GM23338 (cell line): ENCODE measurements at regions not wholly inside any gene's neighbourhood (a gene's known extent, or its start where the extent isn't known, plus 50 kb on each side); places are given as distances from the start of the nearest gene placed in this dataset.

Experiments
- ATAC-seq: fragments of 200-7000 bp; cut with Tn5 transposase; 3 replicates; pipeline ENCODE4 v1.9.1; 2020
- DNase-seq: peaks from one replicate; pipeline ENCODE4 v3.0.0-alpha.2; 2015; ENCODE audit warnings: low spot score
- H2AFZ ChIP-seq: fragments of 200-600 bp; sonication (generic); 2 replicates; pipeline ENCODE4 v1.8.0; 2016; ENCODE audit warnings: antibody characterized with exemption, mild to moderate bottlenecking, moderate library complexity
- H3F3A ChIP-seq: fragments of 200-600 bp; sonication (generic); replicated peaks from 2 replicates; pipeline ENCODE4 v1.8.0; 2017; ENCODE audit warnings: antibody characterized with exemption, mixed run types, low read depth
- H3K27ac ChIP-seq: fragments of 200-600 bp; sonication (generic); 2 replicates; pipeline ENCODE4 v1.6.1; 2016; ENCODE audit warnings: low read depth
- H3K27me3 ChIP-seq: fragments of 200-600 bp; sonication (generic); 2 replicates; pipeline ENCODE4 v1.8.0; 2016; ENCODE audit warnings: mild to moderate bottlenecking, mixed run types, moderate library complexity; ENCODE audit not compliant: insufficient read depth
- H3K36me3 ChIP-seq: fragments of 200-600 bp; sonication (generic); 2 replicates; pipeline ENCODE4 v1.8.0; 2016; ENCODE audit warnings: mild to moderate bottlenecking; ENCODE audit not compliant: insufficient read depth
- H3K4me1 ChIP-seq: fragments of 200-600 bp; sonication (generic); 2 replicates; pipeline ENCODE4 v1.8.0; 2016; ENCODE audit warnings: mild to moderate bottlenecking, moderate library complexity; ENCODE audit not compliant: insufficient read depth
- H3K4me2 ChIP-seq: fragments of 200-600 bp; sonication (generic); 2 replicates; pipeline ENCODE4 v1.7.1; 2017; ENCODE audit warnings: mixed run types
- H3K4me3 ChIP-seq: fragments of 200-600 bp; sonication (generic); 2 replicates; pipeline ENCODE4 v1.6.1; 2016; ENCODE audit warnings: mixed run types
- H3K79me2 ChIP-seq: fragments of 200-600 bp; sonication (generic); replicated peaks from 2 replicates; pipeline ENCODE4 v1.8.0; 2017; ENCODE audit warnings: mild to moderate bottlenecking; ENCODE audit not compliant: insufficient read depth
- H3K9me2 ChIP-seq: fragments of 200-600 bp; sonication (generic); 2 replicates; pipeline ENCODE4 v1.8.0; 2017; ENCODE audit not compliant: insufficient read depth
- H4K20me1 ChIP-seq: fragments of 200-600 bp; sonication (generic); replicated peaks from 2 replicates; pipeline ENCODE4 v1.8.0; 2017; ENCODE audit warnings: mild to moderate bottlenecking; ENCODE audit not compliant: insufficient read depth
- H3K27ac Mint-ChIP-seq: 2 replicates; pipeline ENCODE4 v1.8.0; 2020; ENCODE audit warnings: inconsistent platforms, mild to moderate bottlenecking, moderate library complexity, mixed read lengths
- H3K27me3 Mint-ChIP-seq: 3 replicates; pipeline ENCODE4 v1.8.0; 2022; ENCODE audit warnings: low read depth, mild to moderate bottlenecking, moderate library complexity, mixed read lengths, inconsistent platforms; ENCODE audit not compliant: insufficient read depth, poor library complexity
- H3K36me3 Mint-ChIP-seq: 3 replicates; pipeline ENCODE4 v1.8.0; 2021; ENCODE audit warnings: low read depth, mild to moderate bottlenecking, inconsistent platforms, moderate library complexity, mixed read lengths
- H3K4me1 Mint-ChIP-seq: 3 replicates; pipeline ENCODE4 v1.8.0; 2020; ENCODE audit warnings: mild to moderate bottlenecking, inconsistent platforms, mixed read lengths
- H3K4me3 Mint-ChIP-seq: 3 replicates; pipeline ENCODE4 v1.8.0; 2021; ENCODE audit warnings: moderate library complexity, mild to moderate bottlenecking, inconsistent platforms, mixed read lengths
- H3K9me3 Mint-ChIP-seq: 3 replicates; pipeline ENCODE4 v1.8.0; 2020; ENCODE audit warnings: moderate library complexity, mild to moderate bottlenecking, inconsistent platforms, mixed read lengths
- CREB1 ChIP-seq: fragments of 250-450 bp; sonication (Bioruptor Pico); IDR thresholded peaks from 2 replicates; pipeline ENCODE4 v1.5.0; 2020; ENCODE audit warnings: low read depth, mild to moderate bottlenecking, moderate library complexity
- EZH2 ChIP-seq: fragments of 200-600 bp; sonication (generic); IDR thresholded peaks from one replicate; pipeline ENCODE4 v1.8.0; 2017; ENCODE audit warnings: antibody characterized with exemption, mild to moderate bottlenecking, low read depth; ENCODE audit not compliant: unreplicated experiment
- EZH2phosphoT487 ChIP-seq: fragments of 200-600 bp; sonication (generic); IDR thresholded peaks from one replicate; pipeline ENCODE4 v1.8.1; 2018; ENCODE audit warnings: antibody characterized with exemption; ENCODE audit not compliant: unreplicated experiment
- NANOG ChIP-seq: IDR thresholded peaks from 2 replicates; pipeline ENCODE4 v1.6.1; 2016; ENCODE audit warnings: antibody characterized with exemption, borderline replicate concordance
- POLR2AphosphoS5 ChIP-seq: IDR thresholded peaks from 2 replicates; pipeline ENCODE4 v1.6.1; 2016; ENCODE audit warnings: antibody characterized with exemption, low read depth
- REST ChIP-seq: IDR thresholded peaks from one replicate; pipeline ENCODE4 v1.6.1; 2018; ENCODE audit warnings: antibody characterized with exemption; ENCODE audit not compliant: unreplicated experiment
- STAT1 ChIP-seq: IDR thresholded peaks from one replicate; pipeline ENCODE4 v1.6.1; 2016; ENCODE audit warnings: antibody characterized with exemption; ENCODE audit not compliant: unreplicated experiment
- ZNF114 ChIP-seq: fragments of 250-450 bp; sonication (Bioruptor Pico); IDR thresholded peaks from 2 replicates; pipeline ENCODE4 v1.5.0; 2020; ENCODE audit warnings: mild to moderate bottlenecking, moderate library complexity
- ZNF331 ChIP-seq: fragments of 250-450 bp; sonication (Bioruptor Pico); IDR thresholded peaks from 2 replicates; pipeline ENCODE4 v1.5.0; 2020; ENCODE audit warnings: low read depth, mild to moderate bottlenecking, moderate library complexity
- ZNF462 ChIP-seq: fragments of 250-450 bp; sonication (Bioruptor Pico); IDR thresholded peaks from 2 replicates; pipeline ENCODE4 v1.5.0; 2020; ENCODE audit warnings: mild to moderate bottlenecking, moderate library complexity
- TF ChIP-seq, protein P1 (sequence below), 2 experiments: fragments of 200-600 bp in 1 of 2; sonication (generic) in 1 of 2; conservative IDR thresholded peaks; 2 replicates each; pipeline versions ENCODE4 v1.5.1 to v1.6.1; 2016 to 2017; ENCODE audit warnings: antibody characterized with exemption in 2 of 2, low read depth in 2 of 2, mild to moderate bottlenecking in 2 of 2, moderate library complexity in 1 of 2
- TF ChIP-seq, protein P2 (sequence below): IDR thresholded peaks from 2 replicates; pipeline ENCODE4 v1.6.1; 2016; ENCODE audit warnings: antibody characterized with exemption

DNA sequence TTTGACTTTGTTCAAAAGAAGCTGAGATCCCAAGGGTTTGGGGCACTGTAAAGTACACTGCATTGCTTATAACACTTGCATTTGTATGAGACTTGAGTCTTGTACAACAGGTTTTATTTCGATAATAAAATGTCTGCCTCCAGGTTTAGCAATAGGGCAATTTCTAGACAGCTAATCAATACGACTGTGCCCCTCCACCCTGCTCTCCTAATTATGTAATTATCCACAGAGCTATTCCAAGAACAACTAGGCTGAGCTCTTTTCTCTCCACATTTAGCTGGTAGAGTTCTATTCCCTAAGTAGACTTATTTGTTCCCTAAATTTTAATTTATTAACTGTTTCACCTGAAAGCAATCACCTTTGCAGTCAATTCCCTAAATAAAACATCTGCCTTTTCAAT lies 52.9 kb upstream of the LINC00305 start:
- H3K79me2 ChIP-seq: no peaks in the 10 kb centered on the region
- no peaks in the 10 kb centered on the region for H4K20me1 ChIP-seq
- H3K4me1 ChIP-seq: peaks cover 38% of the 10 kb centered on the region
- ATAC-seq: no peak
- TF ChIP-seq STAT1: no peak
- no peak for TF ChIP-seq EZH2
- TF ChIP-seq EZH2phosphoT487: no peak
- no peak for TF ChIP-seq ZNF331 (CRISPR knock-in tag)
- TF ChIP-seq POLR2AphosphoS5: no peak
- TF ChIP-seq NANOG: no peak
- TF ChIP-seq, protein P1, sequence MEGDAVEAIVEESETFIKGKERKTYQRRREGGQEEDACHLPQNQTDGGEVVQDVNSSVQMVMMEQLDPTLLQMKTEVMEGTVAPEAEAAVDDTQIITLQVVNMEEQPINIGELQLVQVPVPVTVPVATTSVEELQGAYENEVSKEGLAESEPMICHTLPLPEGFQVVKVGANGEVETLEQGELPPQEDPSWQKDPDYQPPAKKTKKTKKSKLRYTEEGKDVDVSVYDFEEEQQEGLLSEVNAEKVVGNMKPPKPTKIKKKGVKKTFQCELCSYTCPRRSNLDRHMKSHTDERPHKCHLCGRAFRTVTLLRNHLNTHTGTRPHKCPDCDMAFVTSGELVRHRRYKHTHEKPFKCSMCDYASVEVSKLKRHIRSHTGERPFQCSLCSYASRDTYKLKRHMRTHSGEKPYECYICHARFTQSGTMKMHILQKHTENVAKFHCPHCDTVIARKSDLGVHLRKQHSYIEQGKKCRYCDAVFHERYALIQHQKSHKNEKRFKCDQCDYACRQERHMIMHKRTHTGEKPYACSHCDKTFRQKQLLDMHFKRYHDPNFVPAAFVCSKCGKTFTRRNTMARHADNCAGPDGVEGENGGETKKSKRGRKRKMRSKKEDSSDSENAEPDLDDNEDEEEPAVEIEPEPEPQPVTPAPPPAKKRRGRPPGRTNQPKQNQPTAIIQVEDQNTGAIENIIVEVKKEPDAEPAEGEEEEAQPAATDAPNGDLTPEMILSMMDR (conservative IDR thresholded peaks at IDR 0.05; ENCODE audit: low read depth in 2 of 2): no peak
- no peak for TF ChIP-seq REST
- TF ChIP-seq, protein P2, sequence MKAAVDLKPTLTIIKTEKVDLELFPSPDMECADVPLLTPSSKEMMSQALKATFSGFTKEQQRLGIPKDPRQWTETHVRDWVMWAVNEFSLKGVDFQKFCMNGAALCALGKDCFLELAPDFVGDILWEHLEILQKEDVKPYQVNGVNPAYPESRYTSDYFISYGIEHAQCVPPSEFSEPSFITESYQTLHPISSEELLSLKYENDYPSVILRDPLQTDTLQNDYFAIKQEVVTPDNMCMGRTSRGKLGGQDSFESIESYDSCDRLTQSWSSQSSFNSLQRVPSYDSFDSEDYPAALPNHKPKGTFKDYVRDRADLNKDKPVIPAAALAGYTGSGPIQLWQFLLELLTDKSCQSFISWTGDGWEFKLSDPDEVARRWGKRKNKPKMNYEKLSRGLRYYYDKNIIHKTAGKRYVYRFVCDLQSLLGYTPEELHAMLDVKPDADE: no peak
- no peak for TF ChIP-seq ZNF462
- no peak for TF ChIP-seq CREB1 (CRISPR knock-in tag)
- no peak for TF ChIP-seq ZNF114
- H3K9me2 ChIP-seq: peaks cover 8% of the 10 kb centered on the region; the same call in 1 of the 2 replicates
- H3K4me3 ChIP-seq: no peak overlapping the region
- Mint-ChIP-seq H3K27ac (peak overlapping the region; percentile 70; the same call in 1 of the 2 replicates), H3K9me3 (no peaks in the 10 kb centered on the region), H3K4me1 (peaks cover 37% of the 10 kb centered on the region), H3K4me3 (no peak overlapping the region), H3K36me3 (no peaks in the 10 kb centered on the region), H3K27me3 (no peaks in the 10 kb centered on the region)
- H3K36me3 ChIP-seq: no peaks in the 10 kb centered on the region
- H3K27me3 ChIP-seq: no peaks in the 10 kb centered on the region
- no peak overlapping the region for H3K27ac ChIP-seq
- H3K4me2 ChIP-seq: 0 out of 2 replicates have a peak overlapping the region, but pooled peaks have one; percentile 41
- no peaks in the 10 kb centered on the region for H3F3A ChIP-seq
- no peak for DNase-seq
- peak overlapping the region; percentile 83 for H2AFZ ChIP-seq
